GM04504 (cell line): ENCODE measurements at regions not wholly inside any gene's neighbourhood (a gene's known extent, or its start where the extent isn't known, plus 50 kb on each side); places are given as distances from the start of the nearest gene placed in this dataset.
A peak's percentile ranks its signal among the peaks of the same experiment; 100 is the strongest.

Experiments used
- DNase-seq: peaks from one replicate; pipeline ENCODE4 v3.0.0-alpha.2; 2012; ENCODE audit warnings: low read depth

DNA sequence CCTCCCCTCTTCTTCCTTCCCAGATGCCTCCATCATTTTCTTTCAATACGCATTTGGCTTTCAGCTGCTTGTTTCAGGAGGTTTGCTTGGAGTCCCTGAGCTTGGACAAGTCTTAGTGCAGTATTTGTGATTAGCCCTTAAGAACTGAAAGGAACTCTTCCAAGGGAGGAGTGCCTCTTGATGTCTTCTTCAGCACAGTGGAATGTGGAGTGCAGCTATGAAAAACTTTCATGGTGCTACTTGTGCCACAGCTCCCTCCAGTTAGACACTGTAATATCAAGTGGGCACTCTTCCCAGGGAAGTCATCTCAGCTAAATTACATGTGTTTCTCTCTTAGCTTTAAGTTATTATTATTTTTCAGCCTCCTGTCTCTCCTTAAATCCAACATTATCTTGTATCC, 173.1 kb downstream of the NECTIN3 start:
- DNase-seq = peak; percentile 32

DNA sequence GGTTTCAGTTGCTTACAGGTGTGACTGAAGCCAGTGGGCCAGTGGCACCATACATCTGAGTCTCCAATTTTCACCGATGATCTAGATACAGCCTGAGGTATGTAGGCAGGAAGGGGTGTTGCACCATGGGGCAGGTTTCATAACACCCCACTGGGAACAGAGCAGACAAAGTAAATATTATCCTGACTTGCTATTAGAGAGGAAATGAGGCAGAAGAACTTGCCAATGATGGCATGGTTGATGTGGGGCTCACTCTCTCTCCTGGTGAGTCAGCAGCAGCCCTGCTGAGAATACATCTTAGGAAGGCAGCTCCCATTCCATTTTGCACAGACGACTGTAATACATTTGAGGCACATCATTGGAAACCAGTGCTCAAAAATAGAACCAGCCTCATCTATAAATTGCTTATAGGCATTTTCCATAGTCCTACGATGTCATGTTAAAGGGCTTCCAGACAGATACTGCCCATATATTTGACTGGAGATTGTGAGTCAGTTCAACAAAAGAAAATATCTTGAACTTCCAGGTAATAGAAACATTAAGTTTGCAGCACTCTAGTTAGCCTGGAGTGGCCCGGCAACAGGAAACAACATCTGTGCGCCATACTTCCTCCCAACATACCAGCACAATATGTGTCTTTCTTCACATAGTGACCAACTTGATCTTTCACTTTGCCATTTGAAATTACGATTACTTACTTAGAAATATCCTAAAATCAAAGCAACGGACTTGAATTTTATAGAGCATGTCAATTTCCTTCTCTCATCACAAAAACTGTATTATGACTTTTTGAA, 175.5 kb downstream of the NECTIN3 start:
- DNase-seq = peak; percentile 68

DNA sequence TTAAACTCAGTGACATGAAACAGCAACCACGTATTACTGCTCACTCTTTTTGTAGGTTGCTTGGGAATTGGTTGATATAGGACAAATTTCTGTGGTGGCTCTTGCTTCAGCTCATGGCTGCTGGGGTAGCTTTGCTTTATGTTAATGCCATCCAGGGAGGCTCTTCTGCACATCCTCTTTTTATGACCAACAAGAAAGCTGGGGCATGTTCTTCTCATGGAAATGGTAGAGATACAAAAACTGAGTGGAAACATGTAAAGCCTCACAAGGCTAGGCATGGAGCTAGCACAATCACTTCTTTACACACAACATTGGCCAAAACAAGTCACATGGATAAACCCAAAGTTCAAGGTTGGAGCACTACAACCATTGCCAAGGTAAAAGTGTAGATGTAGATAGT, 176.8 kb downstream of the NECTIN3 start:
- no peak for DNase-seq

DNA sequence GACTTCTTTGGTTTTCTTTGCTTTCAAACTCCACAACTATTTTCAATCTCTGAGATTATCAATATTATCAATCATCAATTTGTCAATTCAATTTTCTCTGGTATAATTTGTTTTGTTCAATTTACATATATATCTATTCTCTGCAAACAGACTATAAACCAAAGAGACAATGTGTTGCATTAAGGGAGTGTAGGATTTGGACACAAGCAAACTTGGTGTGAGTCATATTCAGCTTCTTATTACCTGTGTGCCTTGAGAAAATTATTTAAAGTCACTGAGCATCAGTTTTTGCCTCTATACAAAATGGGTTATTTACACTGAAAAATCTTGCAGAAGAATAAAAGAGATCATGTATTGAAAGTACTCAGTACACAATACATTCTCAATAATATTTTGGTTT, 177.8 kb downstream of the NECTIN3 start:
- DNase-seq = no peak

DNA sequence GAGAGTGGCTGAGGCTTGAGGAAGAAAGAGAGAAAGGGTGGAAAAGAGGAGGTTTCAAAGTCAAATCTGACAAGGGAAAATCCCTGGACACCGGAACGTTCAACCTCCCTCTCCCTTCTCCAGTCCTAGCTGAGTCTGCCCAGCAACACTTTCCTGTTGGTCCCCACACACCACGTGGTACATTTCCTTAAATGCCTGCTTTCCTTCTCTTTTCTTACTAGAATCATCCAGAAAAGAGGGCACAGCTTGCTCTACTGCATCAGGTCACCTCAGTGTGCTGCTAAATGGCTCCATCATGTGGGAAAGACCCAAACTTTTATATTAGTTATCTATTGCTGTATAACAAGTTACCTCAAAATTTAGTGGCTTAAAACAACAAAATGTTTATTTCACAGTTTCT, 181.2 kb downstream of the NECTIN3 start:
- no peak for DNase-seq

DNA sequence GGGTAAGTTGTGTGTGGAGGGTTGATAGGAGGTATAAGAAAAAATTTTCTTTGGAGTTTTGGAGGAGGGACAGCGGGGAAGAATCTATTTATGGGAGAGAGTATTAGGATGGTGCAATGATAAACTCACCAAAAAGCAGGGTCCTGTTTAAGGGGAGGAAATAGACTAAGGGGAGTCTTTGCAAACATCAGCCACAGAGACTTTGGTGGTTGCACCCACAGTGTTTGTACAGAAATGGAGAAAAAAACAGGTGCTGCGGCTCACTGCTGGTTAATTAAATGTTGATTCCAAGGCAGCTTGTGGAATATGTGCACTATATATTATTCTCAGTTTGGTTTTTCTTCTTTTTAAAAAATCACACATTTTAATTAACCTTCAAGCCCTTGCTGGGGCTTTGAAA, 182.1 kb downstream of the NECTIN3 start:
- no peak for DNase-seq

DNA sequence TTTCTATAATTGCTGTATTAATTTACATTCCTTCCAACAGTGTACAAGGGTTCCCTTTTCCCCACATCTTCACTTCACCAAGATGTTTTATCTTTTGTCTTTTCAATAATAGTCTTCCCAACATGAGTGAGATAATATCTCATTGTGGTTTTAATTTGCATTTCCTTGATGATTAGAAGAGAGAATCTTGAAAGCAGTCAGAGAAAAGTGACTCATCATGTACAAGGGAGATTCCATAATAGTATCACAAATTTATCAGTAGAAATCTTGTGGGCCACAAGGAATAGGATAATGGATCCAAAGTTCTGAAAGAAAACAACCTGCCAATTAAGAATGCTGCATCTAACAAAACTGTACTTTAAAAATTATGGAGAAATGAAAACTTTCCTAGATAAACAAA, 189.3 kb downstream of the NECTIN3 start:
- DNase-seq = no peak

DNA sequence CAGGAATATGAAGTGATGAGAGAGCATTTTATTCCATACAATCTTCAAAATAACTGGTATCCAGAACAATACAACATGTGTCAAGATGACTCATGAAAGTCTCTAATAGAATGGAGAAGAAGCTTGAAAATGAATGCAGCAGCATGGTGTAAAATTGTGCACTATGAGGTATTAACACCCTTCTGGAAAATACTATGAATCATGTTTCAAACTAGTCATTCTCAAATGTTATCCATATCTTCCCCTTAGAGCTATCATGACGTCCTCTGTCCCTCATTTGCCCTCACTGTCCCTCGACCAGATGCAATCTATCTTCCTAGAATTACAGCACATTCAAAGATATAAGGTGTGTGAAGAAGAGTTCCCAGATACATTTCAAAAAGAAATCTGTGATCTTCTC, 198.2 kb downstream of the NECTIN3 start:
- DNase-seq = no peak

DNA sequence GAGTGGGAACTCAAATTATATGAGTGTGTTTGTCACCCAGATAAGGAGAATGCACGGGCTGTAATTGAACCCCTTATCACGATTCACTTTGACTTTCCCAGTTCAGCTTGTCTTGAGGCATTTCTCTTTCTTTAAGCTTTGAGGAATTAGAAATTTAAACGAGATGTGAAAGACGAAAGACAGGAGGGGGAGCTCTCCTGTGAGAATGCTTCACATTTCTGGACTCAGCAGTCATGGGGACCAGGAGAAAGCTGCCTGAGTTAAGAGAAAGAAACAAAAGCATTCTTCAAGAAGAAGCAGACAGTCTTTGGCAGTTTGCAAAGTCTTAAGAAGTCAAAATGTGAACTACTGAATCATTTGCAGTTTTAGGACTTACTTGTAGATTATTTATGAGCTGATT, 205.6 kb downstream of the NECTIN3 start:
- peak; percentile 30 for DNase-seq

DNA sequence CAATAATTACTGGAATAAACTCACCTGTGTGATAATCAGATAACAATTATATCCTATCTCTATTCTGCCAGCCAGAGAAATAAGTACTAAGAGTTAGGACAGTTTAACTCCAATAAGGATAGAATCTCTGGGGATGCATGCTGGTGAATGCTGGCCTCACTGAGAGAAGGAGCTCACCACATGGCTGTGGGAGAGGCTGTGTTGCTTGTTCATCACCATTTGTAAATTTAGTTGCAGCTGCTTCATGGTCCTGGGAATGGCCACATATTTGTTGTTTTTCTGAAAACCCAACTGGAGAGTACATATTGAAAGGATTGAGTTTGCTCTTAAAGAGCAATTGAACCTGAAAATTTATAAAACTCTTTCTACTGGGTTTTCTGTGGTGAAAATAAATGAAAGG, 207.3 kb downstream of the NECTIN3 start:
- no peak for DNase-seq

DNA sequence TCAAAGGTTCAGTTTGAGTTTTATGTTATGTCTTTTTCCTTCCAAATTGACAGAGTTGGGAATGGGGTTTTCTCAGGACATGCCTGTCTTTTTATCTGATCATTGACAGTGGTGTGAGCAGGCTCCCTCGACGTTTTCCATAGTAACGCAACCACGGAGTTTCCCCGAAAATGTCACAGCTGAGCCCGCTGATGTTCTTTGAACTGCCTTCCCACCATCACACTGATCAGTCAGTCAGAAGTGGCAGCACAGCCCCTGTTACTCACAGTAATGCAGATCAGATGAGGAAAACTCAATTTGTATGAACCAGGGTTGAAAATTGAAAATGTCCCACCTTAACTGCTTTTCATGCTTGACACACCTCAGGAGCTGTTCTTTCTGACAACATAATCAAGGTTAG, 210.4 kb downstream of the NECTIN3 start:
- DNase-seq = no peak

DNA sequence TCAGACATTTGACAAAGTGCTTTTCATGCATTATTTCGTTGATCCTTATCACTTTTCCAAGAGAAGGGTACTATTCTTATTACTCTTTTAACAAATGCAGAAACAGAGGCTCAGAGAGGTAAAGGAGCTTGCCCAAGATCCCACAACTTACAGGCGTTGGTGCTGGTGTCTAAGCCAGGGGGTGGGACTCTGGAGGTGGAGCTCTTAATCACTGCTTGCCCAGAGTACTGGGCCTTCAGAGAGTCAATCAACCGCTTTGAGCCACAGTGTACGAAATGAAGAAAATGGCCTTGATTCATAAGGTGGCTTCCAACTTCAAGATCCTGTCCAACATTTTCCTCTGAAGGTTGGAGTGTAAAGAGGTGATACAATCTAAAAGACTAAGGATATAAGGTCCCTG, 211.5 kb downstream of the NECTIN3 start:
- no peak for DNase-seq

DNA sequence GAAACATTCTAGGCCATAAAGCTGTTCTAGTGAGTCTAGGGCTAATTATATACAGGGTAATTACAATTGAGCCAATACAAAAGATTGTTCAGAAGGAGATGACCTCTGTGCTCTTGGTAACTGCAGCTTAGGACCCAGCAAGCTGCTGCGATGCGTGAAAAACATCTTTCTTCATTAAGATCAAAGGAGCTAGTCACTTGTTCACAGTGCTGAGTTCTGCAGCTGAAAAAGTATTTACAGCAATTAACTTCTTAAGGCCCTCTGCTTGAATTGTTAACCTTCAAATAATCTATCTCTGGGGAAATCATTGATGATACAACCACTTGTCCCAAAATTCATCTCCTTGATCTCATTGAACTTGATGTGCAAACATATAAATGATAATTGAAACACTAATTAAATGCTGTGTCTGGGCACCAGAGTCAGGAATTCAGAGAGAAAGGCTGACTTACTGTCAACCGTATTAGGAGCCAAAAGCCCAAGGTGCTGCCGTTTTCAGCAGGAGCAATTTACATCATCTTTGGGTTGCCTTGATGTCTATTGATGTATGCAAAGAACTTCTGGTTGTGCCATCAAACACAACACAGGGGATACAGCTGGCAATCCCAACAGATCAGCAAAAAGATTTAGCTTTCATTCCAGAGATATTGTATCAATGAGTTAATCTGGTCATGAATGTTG, 213.0 kb downstream of the NECTIN3 start:
- no peak for DNase-seq

DNA sequence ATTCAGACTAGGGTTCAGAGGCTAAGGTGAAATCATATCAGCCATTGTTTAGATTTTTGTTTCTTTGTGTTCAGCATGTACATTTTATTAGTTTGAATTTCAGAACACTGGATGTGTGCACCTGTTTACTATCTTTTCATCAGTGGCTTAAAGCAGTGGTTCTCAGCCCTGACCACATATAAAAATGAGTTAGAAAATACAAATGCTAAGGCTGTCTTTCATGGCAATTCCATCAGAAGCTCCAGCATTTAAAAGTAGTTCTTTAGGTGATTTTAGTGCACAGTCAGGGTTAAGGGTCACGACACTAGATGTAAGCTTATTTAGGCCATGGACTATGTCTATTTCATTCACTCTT, 213.5 kb downstream of the NECTIN3 start:
- no peak for DNase-seq

DNA sequence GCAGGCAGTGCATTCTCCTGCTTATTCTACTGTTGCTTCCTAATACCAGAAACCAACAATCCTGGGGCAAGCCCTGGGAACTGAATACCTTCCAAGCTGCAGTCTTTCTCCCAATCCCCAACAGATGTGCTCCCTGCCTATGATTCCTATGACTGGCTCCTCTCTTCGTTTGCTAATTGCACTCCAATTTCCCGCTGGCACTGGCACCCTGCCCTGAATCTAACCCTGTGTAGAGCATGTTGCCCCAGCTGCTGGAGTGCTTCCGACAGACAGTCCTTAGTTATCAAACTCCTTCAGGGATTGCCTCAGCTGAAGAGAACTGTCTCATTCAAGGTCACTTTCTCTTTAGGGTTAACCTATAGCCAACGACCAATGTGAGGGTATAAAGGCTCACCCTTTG, 214.1 kb downstream of the NECTIN3 start:
- no peak for DNase-seq

DNA sequence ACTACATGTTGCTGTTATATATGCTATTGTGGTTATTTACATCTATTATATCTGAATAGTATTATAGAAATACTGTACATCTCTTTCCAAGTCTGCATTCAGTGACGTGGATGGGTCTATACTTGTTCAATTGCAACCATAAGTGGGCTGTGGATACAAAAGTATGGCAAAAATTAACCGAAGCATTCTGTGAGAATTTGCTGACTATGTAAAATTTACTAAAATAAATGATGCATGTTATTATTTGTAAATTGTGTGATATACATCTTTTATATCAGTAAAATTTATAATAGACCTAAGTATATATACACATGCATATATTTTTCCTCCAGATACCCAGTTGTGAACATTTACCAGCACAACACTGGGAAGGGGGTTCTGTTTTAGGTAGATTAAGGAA, 215.1 kb downstream of the NECTIN3 start:
- no peak for DNase-seq

DNA sequence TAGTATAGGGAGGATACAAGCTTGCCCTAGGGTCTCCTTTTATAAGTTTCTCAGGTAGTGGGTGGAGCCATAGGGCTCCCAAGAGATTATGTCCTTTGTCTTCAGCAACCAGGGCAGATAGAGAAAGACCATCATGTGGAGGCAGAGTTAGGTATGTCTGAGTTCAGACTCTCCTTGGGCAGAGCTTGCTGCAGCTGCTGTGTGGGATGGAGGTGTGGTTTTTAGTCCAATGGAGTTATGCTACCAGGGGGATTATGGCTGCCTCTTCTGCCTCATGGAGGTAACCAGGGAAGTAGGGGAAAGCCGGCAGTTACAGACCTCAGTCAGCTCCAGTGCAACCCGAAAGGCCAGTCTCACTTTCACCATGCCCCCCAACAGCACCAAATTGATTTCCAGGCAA, 220.5 kb downstream of the NECTIN3 start:
- no peak for DNase-seq

DNA sequence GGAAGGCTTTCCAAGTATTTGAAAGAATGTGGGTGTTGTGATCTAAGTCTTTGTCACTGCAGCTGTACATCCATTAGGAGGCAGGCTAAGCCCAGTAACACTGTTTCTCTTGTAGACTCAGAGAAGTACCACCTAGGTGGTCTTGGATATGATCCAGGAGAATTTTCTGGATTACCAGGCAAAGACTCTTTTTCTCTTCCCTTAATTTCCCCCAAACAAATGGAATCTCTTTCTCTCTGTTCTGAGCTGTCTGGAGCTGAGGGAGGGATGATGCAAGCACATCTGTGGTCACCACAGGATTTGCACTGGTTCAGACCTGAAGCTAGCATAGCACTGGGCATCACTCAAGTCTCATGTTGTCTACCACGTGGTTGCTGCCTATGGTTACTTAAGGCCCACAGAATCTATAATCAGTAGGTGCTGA, 227.6 kb downstream of the NECTIN3 start:
- DNase-seq = no peak

DNA sequence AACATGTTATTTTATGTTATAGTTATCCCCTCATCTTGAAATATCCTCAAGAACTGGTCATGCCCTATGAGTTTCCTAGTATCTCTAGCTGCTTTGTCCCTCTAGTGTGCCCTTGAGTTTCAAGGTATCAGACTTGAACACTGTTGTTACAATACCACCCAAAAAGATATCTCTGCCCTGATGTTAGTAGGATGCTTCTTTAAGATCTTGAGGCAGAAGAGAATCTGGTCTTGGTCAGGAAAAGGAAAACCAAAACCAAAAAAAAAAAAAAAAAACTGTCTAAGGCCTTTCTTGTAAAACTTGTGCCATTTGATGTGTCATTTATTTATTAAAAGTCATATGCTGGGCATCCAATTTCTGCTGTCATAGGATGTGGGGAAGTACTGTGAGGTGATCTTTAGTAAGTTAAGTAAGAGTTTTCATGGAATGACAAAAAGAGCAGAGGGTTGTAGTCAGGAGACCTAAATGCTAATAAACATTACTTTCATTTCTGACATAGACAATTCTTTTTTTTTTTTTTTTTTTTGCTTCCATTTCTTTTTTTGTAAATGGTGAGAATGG, 229.7 kb downstream of the NECTIN3 start:
- no peak for DNase-seq

DNA sequence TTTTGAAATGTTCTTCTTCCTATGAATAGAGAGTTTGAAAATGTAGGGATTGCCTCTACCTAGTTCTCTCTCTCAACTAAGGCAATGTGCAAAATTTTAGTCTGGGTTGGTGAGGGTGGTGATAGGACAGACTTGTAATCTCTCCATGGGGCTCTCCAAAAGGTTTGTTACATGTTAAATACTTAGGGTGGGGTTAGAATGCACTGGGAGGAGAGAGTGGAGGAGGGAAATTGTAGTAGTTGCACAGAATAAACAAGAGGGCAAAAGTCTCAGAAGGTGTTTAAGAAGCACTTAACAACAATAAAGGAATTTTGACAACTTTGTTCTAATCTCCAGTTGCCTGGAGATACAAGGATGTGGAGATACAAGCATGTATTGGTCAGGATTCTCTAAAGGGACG, 230.4 kb downstream of the NECTIN3 start:
- no peak for DNase-seq

DNA sequence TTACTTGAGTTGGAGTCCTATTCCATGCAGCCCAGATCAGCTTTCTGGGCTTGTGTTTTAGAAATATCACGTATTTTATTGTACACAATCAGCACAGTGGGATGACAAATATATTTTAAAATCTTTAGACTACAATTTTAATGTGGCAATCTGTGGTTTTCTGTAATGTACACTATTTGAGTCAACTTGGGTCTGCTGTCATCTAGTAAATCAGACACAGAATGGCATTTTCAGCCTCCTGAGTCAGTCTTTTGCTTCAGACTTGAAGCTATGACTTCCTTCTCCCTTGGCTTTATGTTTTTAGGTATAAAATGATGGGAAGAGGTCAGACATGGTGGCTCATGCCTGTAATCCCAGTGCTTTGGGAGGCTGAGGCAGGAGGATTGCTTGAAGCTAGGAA, 232.1 kb downstream of the NECTIN3 start:
- DNase-seq = peak; percentile 40

DNA sequence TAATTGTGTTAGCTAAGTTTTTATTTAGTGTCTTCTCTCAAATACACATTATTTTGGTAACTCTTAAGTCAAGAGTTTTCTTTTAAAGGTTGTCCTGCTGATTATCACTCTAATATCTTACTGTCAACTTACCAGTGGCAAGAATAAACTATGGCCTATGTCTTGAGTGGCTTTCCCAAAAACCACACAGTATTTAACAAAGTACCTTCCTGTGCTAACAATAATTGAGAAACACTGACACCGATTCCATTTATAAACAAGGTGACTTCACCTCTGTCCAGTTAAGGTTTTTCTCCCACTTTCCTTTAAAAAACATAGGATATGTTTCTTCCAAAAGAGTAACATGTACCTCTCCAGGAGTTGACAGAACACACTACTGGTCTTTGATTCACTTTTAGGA, 234.3 kb upstream of the CD96 start:
- no peak for DNase-seq

DNA sequence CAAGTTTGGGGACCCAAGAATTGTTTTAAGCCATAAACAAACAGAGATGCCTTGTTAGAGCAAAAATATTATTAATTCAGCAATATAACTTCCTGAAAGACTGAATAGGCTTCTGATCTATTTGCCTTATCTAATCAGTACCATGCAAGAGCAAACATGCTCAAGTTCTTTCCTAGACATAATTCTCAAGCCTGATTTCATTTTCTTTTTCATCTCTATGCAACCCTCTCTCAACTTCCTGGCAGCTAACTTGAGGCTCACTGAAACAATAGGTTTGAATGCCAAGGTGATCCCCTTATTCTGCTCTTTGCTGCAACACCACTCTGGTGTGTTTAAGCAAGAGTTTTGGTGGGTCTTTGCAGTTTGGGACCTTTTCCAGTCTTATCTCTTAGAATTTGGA, 230.9 kb upstream of the CD96 start:
- DNase-seq = no peak
